Progenitor cell of endocrine pancreas (in vitro differentiated cells): ENCODE measurements at regions not wholly inside any gene's neighbourhood (a gene's known extent, or its start where the extent isn't known, plus 50 kb on each side); places are given as distances from the start of the nearest gene placed in this dataset.

Experiments
- DNase-seq: peaks from one replicate; pipeline ENCODE4 v3.0.0; 2021; ENCODE audit warnings: low spot score; ENCODE audit not compliant: unreplicated experiment
- H3K27ac Mint-ChIP-seq: 2 replicates; pipeline ENCODE4 v1.8.0; 2021; ENCODE audit warnings: mild to moderate bottlenecking, moderate library complexity, mixed read lengths
- H3K27me3 Mint-ChIP-seq: 2 replicates; pipeline ENCODE4 v1.8.0; 2021; ENCODE audit warnings: mixed read lengths
- H3K36me3 Mint-ChIP-seq: 2 replicates; pipeline ENCODE4 v1.8.0; 2022; ENCODE audit warnings: mixed read lengths; ENCODE audit not compliant: insufficient read depth
- H3K4me1 Mint-ChIP-seq: 2 replicates; pipeline ENCODE4 v1.8.0; 2021; ENCODE audit warnings: low read depth, mixed read lengths
- H3K4me3 Mint-ChIP-seq: 2 replicates; pipeline ENCODE4 v1.8.0; 2021; ENCODE audit warnings: low read depth, mild to moderate bottlenecking, moderate library complexity, mixed read lengths
- H3K9me3 Mint-ChIP-seq: 2 replicates; pipeline ENCODE4 v1.8.0; 2021; ENCODE audit warnings: low read depth, mixed read lengths
- CTCF ChIP-seq: fragments of 200-600 bp; sonication (generic); IDR thresholded peaks from one replicate; pipeline ENCODE4 v1.5.0; 2021; ENCODE audit warnings: antibody characterized with exemption, mild to moderate bottlenecking; ENCODE audit not compliant: unreplicated experiment

GRCh38 chr12:92486443-92487137 is 216.2 kb upstream of the PLEKHG7 start:
- no peaks in the 10 kb centered on the region for H3K27me3 Mint-ChIP-seq
- peaks cover 19% of the 10 kb centered on the region for H3K4me1 Mint-ChIP-seq
- no peak for TF ChIP-seq CTCF
- H3K4me3 Mint-ChIP-seq, result no peak overlapping the region
- DNase-seq, result no peak
- peaks cover 8% of the 10 kb centered on the region for H3K9me3 Mint-ChIP-seq
- peaks cover under 1% of the 10 kb centered on the region for H3K36me3 Mint-ChIP-seq
- H3K27ac Mint-ChIP-seq, result peak overlapping the region; percentile 64

DNA sequence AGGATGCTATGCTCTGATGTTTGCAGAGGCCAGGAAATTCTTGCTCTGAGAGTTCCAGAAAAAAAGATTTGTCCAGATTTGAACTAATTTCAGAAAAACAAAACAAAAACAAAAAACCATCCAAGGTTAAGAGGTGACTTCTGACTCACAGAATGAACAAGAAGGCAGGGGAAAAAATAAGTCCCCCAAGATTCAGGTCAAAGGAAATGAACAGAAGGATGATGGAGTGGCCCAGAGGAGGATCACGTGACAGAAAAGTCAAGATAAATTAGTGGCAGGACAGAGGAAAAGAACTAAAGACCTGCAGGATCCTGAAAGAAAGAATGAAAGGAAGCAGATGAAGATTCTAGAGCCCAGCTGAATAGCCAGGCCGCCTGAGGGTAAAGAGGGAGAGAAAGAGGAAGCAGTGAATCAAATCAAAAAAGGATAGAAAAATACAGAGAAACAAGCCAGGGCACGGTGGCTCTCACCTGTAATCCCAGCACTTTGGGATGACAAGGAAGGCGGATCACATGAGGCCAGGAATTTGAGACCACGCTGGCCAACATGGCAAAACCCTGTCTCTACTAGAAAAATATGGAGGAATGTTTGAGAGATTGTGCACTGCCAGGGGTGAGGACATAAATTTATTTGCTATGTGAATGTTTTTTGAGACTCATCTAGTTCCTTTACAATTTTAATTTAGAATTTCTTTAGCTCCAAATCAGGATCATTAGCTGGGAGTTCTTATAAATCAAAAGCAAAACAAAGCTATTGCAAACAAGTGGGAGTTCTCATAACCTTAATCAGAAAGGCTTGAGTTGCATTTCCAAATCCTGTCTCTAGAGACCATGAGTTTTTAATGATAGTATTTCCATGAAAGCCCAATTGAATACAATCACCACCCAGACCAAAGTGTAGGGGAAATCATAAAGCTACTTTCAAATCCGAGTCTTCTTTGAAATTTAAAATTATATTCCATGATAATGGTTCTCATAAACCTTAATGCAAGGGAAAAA is 217.1 kb upstream of the PLEKHG7 start:
- Mint-ChIP-seq H3K27me3 (no peaks in the 10 kb centered on the region), H3K4me3 (no peak overlapping the region), H3K4me1 (peaks cover 19% of the 10 kb centered on the region), H3K27ac (no peak overlapping the region), H3K9me3 (peaks cover 6% of the 10 kb centered on the region), H3K36me3 (no peaks in the 10 kb centered on the region)
- TF ChIP-seq CTCF, result no peak
- no peak for DNase-seq

- peaks cover 19% of the 10 kb centered on the region for H3K4me1 Mint-ChIP-seq
- no peaks in the 10 kb centered on the region for H3K27me3 Mint-ChIP-seq
- H3K27ac Mint-ChIP-seq, result no peak overlapping the region
- no peaks in the 10 kb centered on the region for H3K36me3 Mint-ChIP-seq
- no peaks in the 10 kb centered on the region for H3K9me3 Mint-ChIP-seq
- DNase-seq, result no peak
- TF ChIP-seq CTCF, result no peak
- no peak overlapping the region for H3K4me3 Mint-ChIP-seq
Observed at GRCh38 chr12:92482599-92482998, 220.2 kb upstream of the PLEKHG7 start.

DNA sequence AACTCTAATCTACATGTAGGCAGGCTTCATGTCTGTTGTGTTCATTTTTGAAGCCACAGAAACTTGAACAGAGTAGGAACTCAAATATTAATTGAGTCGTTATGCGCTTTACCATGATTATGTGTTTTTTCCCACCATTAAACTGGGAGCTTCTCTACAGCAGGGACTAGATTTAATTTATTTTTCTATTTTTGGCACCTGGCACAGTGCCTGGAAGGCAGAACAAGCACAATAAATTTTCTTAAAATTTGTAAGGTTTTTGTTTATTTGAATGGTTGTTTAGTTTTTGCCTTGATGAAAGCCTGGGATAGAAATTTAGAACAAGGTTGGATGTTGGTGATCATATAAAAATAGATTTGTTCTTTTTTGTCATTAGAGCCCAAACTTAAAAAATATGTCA is 221.7 kb upstream of the PLEKHG7 start:
- no peak for TF ChIP-seq CTCF
- H3K4me3 Mint-ChIP-seq, result no peak overlapping the region
- H3K36me3 Mint-ChIP-seq, result no peaks in the 10 kb centered on the region
- H3K27ac Mint-ChIP-seq, result no peak overlapping the region
- H3K9me3 Mint-ChIP-seq, result no peaks in the 10 kb centered on the region
- no peak for DNase-seq
- no peaks in the 10 kb centered on the region for H3K27me3 Mint-ChIP-seq
- peaks cover 9% of the 10 kb centered on the region for H3K4me1 Mint-ChIP-seq

GRCh38 chr12:92478692-92479091 is 224.1 kb upstream of the PLEKHG7 start:
- Mint-ChIP-seq H3K27ac (no peak overlapping the region), H3K4me1 (no peaks in the 10 kb centered on the region), H3K36me3 (no peaks in the 10 kb centered on the region), H3K27me3 (no peaks in the 10 kb centered on the region), H3K4me3 (no peak overlapping the region), H3K9me3 (peaks cover 3% of the 10 kb centered on the region)
- no peak for TF ChIP-seq CTCF
- DNase-seq, result no peak
